ENCODE measurements at regions not wholly inside any gene's neighbourhood (a gene's known extent, or its start where the extent isn't known, plus 50 kb on each side); places are given as distances from the start of the nearest gene placed in this dataset.

DNA sequence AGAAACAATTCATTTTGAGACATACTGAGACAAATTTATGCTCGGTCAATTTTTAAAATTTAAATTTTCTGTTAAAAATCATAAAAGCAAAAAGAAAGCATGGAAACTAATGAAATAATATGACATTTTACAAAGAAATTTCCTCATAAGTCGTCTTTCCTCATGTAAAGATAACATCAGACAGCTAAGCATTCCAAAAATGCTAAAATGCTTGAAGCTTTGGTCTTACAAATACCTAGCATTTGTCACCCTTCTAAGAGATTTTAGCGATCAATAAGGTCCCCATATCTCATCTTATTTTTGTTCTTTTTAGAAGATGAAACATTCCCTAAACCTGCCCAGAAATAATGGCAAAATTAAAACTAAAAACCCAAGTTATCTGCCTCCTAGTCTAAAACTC lies 68.5 kb upstream of the FREM2 start:
- Histone ChIP-seq H3K9me3 (no peaks in the 10 kb centered on the region), H3K36me3 (no peaks in the 10 kb centered on the region), H3K27me3 (replicated peaks in 1 of 7) (no peaks in the 10 kb centered on the region), H3K4me3 (no peak overlapping the region), H3K27ac (no peak overlapping the region), H3K4me1 (no peaks in the 10 kb centered on the region)
- whole genome bisulfite sequencing, 5 donors: 67 to 79% (median 73%) methylated on average over 3 of the region's 3 CpGs
- DNase-seq: no peak
- TF ChIP-seq POLR2A (IDR thresholded peaks at IDR 0.05) (no peak), POLR2AphosphoS5 (IDR thresholded peaks at IDR 0.05) (no peak)
- TF ChIP-seq, protein P1, sequence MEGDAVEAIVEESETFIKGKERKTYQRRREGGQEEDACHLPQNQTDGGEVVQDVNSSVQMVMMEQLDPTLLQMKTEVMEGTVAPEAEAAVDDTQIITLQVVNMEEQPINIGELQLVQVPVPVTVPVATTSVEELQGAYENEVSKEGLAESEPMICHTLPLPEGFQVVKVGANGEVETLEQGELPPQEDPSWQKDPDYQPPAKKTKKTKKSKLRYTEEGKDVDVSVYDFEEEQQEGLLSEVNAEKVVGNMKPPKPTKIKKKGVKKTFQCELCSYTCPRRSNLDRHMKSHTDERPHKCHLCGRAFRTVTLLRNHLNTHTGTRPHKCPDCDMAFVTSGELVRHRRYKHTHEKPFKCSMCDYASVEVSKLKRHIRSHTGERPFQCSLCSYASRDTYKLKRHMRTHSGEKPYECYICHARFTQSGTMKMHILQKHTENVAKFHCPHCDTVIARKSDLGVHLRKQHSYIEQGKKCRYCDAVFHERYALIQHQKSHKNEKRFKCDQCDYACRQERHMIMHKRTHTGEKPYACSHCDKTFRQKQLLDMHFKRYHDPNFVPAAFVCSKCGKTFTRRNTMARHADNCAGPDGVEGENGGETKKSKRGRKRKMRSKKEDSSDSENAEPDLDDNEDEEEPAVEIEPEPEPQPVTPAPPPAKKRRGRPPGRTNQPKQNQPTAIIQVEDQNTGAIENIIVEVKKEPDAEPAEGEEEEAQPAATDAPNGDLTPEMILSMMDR (IDR thresholded peaks at IDR 0.05 in 8 of 11, conservative IDR thresholded peaks at IDR 0.05 in 3 of 11): no peak
- intact Hi-C loops (cut with DNase I; ENCODE audit: low total_unique reads): no loop called here

- no peak for DNase-seq
- H3K27me3 ChIP-seq (replicated peaks in 1 of 7): no peaks in the 10 kb centered on the region
- no peaks in the 10 kb centered on the region for H3K4me1 ChIP-seq
- no peaks in the 10 kb centered on the region for H3K9me3 ChIP-seq
- no peaks in the 10 kb centered on the region for H3K36me3 ChIP-seq
- TF ChIP-seq POLR2AphosphoS5 (IDR thresholded peaks at IDR 0.05) (no peak), POLR2A (IDR thresholded peaks at IDR 0.05) (no peak)
- TF ChIP-seq, protein P1 (IDR thresholded peaks at IDR 0.05 in 8 of 11, conservative IDR thresholded peaks at IDR 0.05 in 3 of 11): no peak
- intact Hi-C loops (cut with DNase I; ENCODE audit: low total_unique reads): no loop called here
- H3K27ac ChIP-seq: no peak overlapping the region
- 60 to 84% (median 79%) methylated on average over 1 of the region's 1 CpG for WGBS, 5 donors
- H3K4me3 ChIP-seq: no peak overlapping the region
These were observed 68.0 kb upstream of the FREM2 start for GRCh38 chr13:38618881-38619280.

GRCh38 chr13:38620876-38621275 lies 66.0 kb upstream of the FREM2 start:
- Histone ChIP-seq H3K36me3 (no peaks in the 10 kb centered on the region), H3K4me1 (no peaks in the 10 kb centered on the region), H3K4me3 (no peak overlapping the region), H3K27me3 (replicated peaks in 1 of 7) (no peaks in the 10 kb centered on the region), H3K27ac (no peak overlapping the region), H3K9me3 (no peaks in the 10 kb centered on the region)
- 89 to 91% (median 90%) methylated on average over 4 of the region's 4 CpGs for WGBS, 5 donors
- no peak for DNase-seq
- intact Hi-C loops (cut with DNase I; ENCODE audit: low total_unique reads): no loop called here
- TF ChIP-seq, protein P1 (IDR thresholded peaks at IDR 0.05 in 8 of 11, conservative IDR thresholded peaks at IDR 0.05 in 3 of 11): no peak
- no peak for TF ChIP-seq POLR2AphosphoS5 (IDR thresholded peaks at IDR 0.05)
- TF ChIP-seq POLR2A (IDR thresholded peaks at IDR 0.05): no peak

DNA sequence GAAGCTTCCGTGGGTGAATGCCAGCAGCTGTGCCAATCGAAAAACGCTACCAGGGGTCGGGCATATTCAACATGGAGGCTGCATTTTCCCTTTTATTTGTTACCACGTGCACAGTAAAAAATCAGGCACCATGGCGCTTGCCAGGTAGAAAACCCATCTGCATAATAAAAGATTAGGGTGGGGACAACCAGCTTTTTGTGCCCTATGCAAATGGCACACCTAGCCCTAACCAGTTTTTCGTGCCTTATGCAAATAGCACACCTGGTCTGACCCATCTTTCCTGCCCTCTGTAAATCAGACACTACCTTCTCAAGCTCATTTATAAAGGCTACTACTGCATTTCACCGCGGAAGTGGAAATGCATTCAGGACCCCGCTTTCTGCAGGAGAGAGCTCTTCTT lies 62.1 kb upstream of the FREM2 start:
- DNase-seq: no peak
- intact Hi-C loops (cut with DNase I; ENCODE audit: low total_unique reads): no loop called here
- 40 to 57% (median 48%) methylated on average over 10 of the region's 10 CpGs for WGBS, 5 donors

GRCh38 chr13:38628554-38628953 lies 58.3 kb upstream of the FREM2 start:
- WGBS, 5 donors: 37 to 94% (median 46%) methylated on average over 1 of the region's 1 CpG
- Histone ChIP-seq H3K9me3 (no peaks in the 10 kb centered on the region), H3K36me3 (no peaks in the 10 kb centered on the region), H3K4me3 (no peak overlapping the region), H3K27ac (no peak overlapping the region), H3K4me1 (no peaks in the 10 kb centered on the region), H3K27me3 (replicated peaks in 1 of 7) (peaks cover 0 to 5% (median 0%) of the 10 kb centered on the region in 7 donors)
- TF ChIP-seq, protein P1 (IDR thresholded peaks at IDR 0.05 in 8 of 11, conservative IDR thresholded peaks at IDR 0.05 in 3 of 11): no peak
- TF ChIP-seq POLR2A (IDR thresholded peaks at IDR 0.05): no peak
- no peak for TF ChIP-seq POLR2AphosphoS5 (IDR thresholded peaks at IDR 0.05)
- no peak for DNase-seq
- intact Hi-C loops (cut with DNase I; ENCODE audit: low total_unique reads): no loop called here

More for the DNA sequence above, 62.1 kb upstream of the FREM2 start:
- H3K9me3 ChIP-seq: no peaks in the 10 kb centered on the region
- no peak overlapping the region for H3K4me3 ChIP-seq
- no peak overlapping the region for H3K27ac ChIP-seq
- H3K27me3 ChIP-seq (replicated peaks in 1 of 7): no peaks in the 10 kb centered on the region
- H3K4me1 ChIP-seq: no peaks in the 10 kb centered on the region
- no peak for TF ChIP-seq POLR2A (IDR thresholded peaks at IDR 0.05)
- TF ChIP-seq POLR2AphosphoS5 (IDR thresholded peaks at IDR 0.05): no peak
- H3K36me3 ChIP-seq: no peaks in the 10 kb centered on the region
